ENCODE measurements at regions not wholly inside any gene's neighbourhood (a gene's known extent, or its start where the extent isn't known, plus 50 kb on each side); places are given as distances from the start of the nearest gene placed in this dataset.

DNA sequence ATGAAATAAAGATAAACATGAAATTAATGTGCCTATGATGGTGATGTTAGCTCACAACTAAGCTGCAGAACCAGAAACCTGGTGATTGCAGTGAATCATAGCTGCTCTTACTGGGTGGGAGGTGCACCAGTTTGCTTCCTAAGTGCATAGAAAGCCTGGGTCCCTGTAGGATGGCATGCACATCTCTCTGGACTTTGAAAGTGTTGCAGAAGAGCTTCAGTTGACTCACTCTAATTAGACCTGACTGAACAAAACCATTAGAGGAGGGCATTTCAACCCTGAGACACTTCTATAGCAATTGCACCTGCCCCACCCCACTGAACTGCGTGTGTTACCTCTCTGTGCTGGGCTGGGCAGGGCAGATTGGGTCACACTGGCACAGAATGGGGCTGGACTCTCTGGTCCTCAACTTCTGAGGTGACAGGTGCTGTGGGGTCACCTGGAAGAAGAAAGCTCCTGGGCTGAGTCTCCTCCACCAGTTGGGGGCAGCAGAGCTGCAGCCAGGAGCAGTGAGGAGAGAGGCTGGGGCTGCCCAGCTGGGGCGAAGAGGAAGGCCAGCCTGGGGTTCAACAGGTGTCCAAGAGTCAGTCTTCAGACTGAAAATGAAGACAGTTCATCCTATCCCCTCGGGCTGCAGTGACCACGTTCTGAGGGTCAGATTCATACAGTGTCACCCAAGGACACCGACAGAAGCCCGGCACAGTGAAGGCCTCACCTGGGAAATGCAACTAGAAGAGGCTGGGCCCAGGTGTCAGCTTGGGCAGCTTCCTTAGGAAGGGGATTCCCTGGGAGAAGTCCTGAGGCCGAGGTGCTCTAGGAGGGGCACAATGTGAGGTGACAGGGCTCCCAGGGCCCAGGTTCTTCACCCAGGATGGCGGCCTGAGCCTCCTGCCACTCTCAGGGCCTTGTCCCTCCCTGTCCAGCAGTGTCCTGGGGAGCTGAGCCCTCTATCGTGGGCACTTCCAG is 58.1 kb downstream of the GGTLC2 start:
- no peak overlapping the region for H3K18ac ChIP-seq (ENCODE audit: insufficient read length, low read depth, low read length)
- H2BK12ac ChIP-seq (ENCODE audit: insufficient read length, low read depth, low read length) = no peak overlapping the region
- H2AFZ ChIP-seq (ENCODE audit: low read length) = no peak overlapping the region
- H3K9me3 Mint-ChIP-seq = no peaks in the 10 kb centered on the region
- no peaks in the 10 kb centered on the region for H3K79me2 ChIP-seq (ENCODE audit: insufficient read depth, low read length)
- H3K79me1 ChIP-seq (ENCODE audit: insufficient read depth, low read depth, low read length, poor library complexity, severe bottlenecking) = no peaks in the 10 kb centered on the region
- no peak overlapping the region for H4K5ac ChIP-seq (ENCODE audit: insufficient read length, low read depth, low read length)
- H3K23me2 ChIP-seq (ENCODE audit: insufficient read length, low read depth, low read length, poor library complexity, severe bottlenecking) = no peaks in the 10 kb centered on the region
- H3K56ac ChIP-seq (ENCODE audit: insufficient read length, low read depth, low read length) = no peak overlapping the region
- H2BK120ac ChIP-seq (ENCODE audit: low read depth, low read length, poor library complexity, severe bottlenecking) = no peak overlapping the region
- H4K20me1 ChIP-seq (ENCODE audit: control insufficient read depth, insufficient read depth, insufficient read length) = no peaks in the 10 kb centered on the region
- H3K9me3 ChIP-seq (ENCODE audit: control insufficient read depth, low read depth, low read length) = no peaks in the 10 kb centered on the region
- H3K9ac ChIP-seq (ENCODE audit: extremely low read depth, insufficient read length, low read length) = no peak overlapping the region
- no peak overlapping the region for H2BK20ac ChIP-seq (ENCODE audit: low read depth, low read length, poor library complexity, severe bottlenecking)
- H3K27ac Mint-ChIP-seq = no peak overlapping the region
- no peak overlapping the region for H2BK15ac ChIP-seq (ENCODE audit: low read depth, low read length)
- H3K27me3 Mint-ChIP-seq (ENCODE audit: low read depth) = peaks cover 99% of the 10 kb centered on the region
- no peak overlapping the region for H3K27ac ChIP-seq (ENCODE audit: insufficient read length, low read depth, low read length)
- H3K4ac ChIP-seq (ENCODE audit: low read depth, low read length) = no peak overlapping the region
- peak; percentile 58 for DNase-seq
- no peak overlapping the region for H2BK5ac ChIP-seq (ENCODE audit: insufficient read length, low read length)
- WGBS (ENCODE audit: extremely low coverage, insufficient read length, low lambda C conversion rate) = no CpG with 5 or more reads among the region's 9 CpGs
- no peak overlapping the region for H3K4me2 ChIP-seq (ENCODE audit: insufficient read depth, insufficient read length, low read length)
- no peak overlapping the region for H3K23ac ChIP-seq (ENCODE audit: insufficient read length, low read depth, low read length)
- no peak overlapping the region for H3K14ac ChIP-seq (ENCODE audit: insufficient read depth, low read length)
- H3K27me3 ChIP-seq (ENCODE audit: insufficient read depth, low read length) = peaks cover 24% of the 10 kb centered on the region; the same call in 1 of the 2 replicates
- TF ChIP-seq CTCF (conservative IDR thresholded peaks at IDR 0.05) = peak; percentile 73
- no peak overlapping the region for H3K4me3 Mint-ChIP-seq
- no peak overlapping the region for H3T11ph ChIP-seq (ENCODE audit: low read length)
- H4K8ac ChIP-seq (replicated peaks; ENCODE audit: insufficient read length, low read depth, low read length) = no peak overlapping the region
- no peak overlapping the region for H2AK5ac ChIP-seq (ENCODE audit: insufficient read length, low read length)
- no peaks in the 10 kb centered on the region for H3K36me3 Mint-ChIP-seq (ENCODE audit: insufficient read depth in 1 of 3, low read depth in 3 of 3)
- H4K91ac ChIP-seq (ENCODE audit: insufficient read length, low read depth, low read length) = no peak overlapping the region
- H3K4me1 ChIP-seq (ENCODE audit: insufficient read depth, low read length) = no peaks in the 10 kb centered on the region
- H3K4me1 Mint-ChIP-seq = no peaks in the 10 kb centered on the region
